Stimulated activated CD8-positive, alpha-beta memory T cell treated with anti-CD3 and anti-CD28 coated beads, Interleukin-7, amount 100 ng/mL, for 1 hour (primary cell): ENCODE measurements at regions not wholly inside any gene's neighbourhood (a gene's known extent, or its start where the extent isn't known, plus 50 kb on each side); places are given as distances from the start of the nearest gene placed in this dataset.
"Not testable (repeated sequence)": the region's sequence is repeated elsewhere in the genome, so short reads cannot be mapped to it uniquely, and the experiment has no call there.

Experiments
- DNase-seq, 2 donors: peaks; one replicate each; pipeline ENCODE4 v3.0.0-alpha.2; 2020; ENCODE audit warnings: low read depth in 2 of 2

DNA sequence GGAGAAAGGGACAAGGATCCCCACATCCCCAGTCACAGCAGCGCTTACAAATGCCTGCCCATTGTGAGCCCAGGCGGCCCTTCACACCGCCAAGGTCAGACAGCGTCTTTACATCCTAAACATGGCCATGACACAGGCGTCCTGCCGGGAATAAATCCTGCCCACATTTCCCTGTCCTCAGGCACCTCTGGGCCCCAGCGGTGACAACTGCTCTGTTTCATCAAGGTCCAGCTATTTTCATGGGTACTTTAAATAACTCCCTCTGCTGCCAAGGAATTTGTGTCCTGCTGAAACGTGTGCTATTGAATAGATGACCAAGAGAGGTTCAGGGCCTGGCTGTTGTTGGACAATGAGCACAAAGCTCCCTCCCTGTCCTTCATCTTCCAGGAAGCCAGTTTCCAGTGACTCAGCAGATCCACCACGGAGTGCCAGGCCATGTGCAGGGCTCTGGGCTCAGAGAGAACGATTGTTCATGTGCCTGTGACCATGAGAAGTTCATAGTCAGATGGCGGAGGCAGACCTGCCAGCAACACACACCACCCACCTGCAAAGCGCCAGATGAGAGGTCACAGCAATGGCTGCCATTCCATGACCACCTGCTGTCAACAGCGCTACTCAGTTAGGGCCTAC lies 195.8 kb downstream of the MATN1 start:
- DNase-seq: no peak

DNA sequence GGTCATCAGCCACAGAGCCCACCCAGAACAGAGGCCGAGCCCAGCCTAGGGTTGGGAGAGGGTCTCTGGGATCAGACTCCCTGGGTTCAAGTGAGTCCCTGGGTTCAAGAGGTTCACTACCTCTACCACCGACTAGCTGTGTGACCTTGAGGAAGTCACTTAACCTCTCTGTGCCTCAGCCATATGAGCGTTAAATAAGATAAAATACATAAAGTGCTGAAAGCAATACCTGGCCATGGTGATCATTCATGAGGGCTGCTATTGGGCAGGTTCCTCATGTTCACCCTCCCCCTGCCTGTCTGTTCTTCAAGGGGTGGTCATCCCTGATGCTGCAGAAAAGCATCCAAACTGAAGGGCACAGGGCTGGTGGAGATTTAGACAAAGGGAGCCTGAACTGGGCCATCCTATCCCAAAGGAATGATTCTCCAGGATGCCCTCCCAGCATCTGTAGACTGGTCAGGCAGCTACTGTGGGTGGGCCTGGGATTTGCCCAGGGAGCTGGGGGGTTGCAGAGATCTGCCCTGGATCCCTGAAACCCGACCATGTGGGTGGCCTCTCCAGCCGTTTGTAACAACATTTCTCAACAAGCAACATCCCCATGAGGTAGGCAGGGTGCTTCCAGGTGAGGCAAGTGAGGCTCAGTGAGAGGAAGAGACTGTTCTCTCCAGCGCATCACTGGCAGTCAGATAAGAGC lies 196.6 kb downstream of the MATN1 start:
- DNase-seq: no peak

DNA sequence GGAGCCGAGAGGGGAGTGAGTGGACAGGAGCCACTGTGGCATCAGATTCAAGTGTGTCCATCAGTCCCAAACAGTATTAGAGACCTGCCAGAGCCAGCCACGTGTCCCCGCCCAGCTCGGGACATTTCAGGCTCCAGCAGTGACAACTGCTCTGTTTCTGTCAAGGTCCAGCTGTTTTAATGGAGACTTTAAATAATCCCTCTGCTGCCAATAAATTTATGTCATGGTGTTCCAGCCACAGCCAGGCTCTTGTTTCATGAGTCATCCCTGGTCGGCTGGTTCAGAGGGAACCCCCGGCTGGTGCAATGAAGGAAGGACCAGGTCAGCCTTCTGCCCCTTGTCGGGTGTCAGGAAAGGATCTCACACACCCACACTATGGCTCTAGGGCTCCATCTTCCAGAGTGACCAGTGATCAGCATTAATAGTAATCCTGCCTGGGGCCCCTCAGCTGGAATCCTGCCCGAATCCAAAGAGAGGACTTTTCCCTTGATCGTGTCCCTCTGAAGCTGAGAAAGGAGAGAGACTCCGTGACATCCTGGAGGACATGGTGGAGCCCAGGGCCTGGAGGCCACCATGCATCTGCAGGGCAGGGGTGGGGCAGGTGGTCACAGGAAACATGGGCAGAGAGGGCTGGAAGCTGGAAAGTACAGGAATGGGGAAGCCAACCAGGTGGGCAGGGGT lies 197.3 kb downstream of the MATN1 start:
- no peak for DNase-seq

DNA sequence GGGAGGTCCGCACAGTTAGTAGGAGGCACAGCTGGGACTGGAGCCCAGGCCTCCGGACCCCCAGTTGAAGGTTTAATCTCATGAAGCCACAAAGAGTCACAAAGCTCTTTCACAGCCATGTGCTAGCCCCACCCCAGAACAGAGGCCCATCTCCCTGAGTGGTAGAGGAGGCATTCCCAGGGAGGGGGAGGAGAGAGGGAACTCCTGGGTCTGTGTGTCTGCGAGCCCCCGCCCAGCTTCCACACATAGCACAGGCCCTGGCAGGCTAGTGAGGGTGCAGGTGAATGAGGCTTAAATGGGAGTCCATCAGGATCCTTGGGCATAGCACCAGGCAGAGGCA lies 197.8 kb downstream of the MATN1 start:
- DNase-seq: no peak

DNA sequence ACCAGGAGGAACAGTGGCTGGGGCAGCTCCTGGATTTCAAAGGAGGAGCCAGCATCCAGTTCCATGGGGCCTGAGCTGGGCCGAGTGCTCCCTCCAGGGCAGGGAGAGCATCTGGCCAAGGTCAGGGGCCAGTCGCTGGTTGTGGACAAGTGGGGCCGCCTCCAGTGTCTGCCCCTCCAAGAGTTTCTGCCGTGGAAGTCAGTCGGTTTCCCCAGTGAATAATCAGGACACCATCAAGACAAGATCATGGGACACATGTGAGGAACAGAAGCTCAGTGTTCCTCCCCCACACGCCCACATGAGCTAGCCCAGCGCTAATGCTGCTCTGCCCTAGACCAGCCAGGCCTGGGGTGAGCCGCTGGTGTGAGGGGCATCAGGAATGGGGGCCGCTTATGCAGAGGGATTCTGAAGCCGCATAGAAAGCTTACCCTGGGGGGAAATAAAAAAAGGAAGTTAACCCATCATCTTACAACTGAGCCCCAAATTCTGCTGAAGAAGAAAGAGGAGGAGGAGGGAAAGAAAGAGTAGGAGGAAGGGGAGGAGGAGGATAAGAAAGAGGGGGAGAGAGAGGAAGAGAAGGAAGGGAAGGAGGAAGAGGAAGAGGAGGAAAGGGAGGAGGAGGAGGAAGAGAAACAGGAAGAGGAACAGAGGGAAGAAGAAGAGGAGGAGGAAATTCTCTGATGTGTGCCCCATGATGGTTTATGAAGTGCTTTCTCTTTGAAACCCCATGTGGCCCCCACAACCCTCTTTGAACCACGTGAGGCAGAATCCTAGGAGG lies 198.4 kb downstream of the MATN1 start:
- no peak for DNase-seq

DNA sequence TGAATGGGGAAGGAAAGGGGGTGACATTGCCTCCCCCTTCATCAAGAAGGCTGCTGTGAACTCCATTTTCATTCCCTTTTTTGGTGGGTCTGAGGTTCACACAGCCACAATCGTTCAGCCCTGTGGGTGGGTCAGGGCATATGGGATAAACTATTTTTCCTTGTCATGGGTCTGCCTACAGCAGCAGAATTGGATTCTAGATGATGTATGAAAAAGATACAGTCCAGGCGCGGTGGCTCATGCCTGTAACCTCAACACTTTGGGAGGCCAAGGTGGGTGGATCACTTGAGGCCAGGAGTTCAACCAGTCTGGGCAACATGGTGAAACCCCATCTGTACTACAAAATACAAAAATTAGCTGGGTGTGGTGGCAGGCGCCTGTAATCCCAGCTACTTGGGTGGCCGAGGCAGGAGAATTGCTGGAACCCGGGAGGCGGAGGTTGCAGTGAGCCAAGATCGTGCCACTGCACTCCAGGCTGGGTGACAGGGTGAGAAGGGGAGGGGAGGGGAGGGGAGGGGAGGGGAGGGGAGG lies 199.3 kb downstream of the MATN1 start:
- DNase-seq: not testable (repeated sequence)

DNA sequence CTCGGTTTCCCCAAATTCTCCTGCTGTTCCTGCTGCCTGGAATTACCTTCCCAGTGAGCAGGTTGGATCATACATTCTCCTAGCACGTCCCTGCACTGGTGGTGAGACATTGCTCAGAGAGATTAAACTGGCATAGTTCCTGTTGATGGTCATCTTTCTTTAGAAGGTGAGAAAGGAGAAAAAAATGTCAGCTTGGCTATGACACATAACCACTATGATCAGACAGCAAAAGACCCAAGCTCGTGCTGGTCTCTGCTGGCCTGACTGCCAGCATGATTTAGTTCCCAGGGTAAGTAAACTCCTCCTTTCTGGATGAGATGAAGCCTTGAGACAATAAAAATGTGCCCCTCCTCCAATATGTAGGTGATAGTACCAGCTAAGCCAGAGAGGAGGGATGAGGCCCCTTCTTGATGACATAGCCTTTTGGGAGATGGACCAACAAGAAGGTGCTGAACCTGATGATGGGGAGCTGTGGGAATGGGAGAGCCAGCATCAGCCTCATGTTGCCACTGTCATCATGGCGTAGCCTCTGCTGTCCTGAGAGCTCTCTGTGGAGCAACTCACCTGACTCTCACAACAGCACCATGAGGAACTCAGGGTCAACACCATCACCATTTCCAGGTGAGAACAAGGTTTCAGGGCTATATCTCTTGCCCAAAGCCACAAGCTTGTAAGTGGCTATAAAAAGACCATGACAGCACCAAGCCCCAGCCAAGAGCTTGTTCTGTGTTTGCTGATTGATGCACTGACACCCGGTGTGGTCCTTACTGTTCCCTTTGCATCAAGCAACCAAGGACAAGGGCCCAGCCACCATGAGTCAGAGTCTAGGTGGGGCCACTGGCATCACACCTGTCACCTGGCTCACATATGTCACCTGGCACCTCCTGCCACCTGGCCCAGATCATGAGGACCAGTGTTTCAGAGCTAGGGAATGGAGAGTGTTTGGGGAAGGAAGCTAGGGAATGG lies 200.0 kb downstream of the MATN1 start:
- no peak for DNase-seq

DNA sequence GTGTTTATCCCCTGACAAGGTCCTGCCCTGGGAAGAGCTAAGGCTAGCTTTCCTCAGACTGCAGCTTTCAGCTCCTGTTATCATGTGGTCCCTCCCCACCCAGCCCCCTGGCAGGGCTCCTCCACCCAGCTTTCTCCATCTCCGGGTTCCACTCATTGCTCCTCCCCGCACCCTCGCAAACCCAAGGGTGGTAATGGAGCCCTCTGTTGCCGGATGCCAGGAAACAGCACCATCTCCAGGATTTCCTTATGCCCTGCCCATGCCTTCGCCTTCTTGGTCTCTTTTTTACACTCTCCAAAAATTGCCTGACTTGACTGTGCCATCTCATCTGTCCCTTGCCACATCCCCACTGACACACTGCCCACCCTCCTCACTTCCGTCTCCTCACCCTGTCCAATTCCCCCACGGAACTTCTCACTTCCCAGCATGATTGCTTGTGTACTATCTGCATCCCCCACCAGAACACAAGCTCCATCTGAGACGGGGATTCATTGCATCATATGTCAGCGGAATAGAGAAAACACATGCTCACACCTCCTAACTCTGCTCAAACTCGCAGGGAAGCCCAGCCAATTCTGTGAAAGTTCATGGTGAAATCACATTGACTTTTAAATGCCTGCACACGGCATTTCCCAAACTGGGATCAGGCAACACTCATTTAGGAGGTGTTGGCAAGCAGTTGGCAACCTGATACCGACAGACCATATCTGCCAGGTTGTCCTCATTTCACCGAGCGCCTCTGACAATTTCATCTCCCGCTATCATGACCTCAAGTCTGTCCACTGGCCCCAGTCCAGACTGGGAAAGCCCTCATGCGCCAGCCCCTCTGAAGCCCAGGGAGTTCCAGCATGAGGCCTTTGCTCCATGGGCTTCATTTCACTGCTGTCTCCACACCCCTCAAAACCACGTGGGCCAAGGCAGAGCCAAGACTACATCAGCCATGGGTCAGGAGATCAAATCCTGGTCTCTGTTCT lies 201.1 kb downstream of the MATN1 start:
- no peak for DNase-seq

DNA sequence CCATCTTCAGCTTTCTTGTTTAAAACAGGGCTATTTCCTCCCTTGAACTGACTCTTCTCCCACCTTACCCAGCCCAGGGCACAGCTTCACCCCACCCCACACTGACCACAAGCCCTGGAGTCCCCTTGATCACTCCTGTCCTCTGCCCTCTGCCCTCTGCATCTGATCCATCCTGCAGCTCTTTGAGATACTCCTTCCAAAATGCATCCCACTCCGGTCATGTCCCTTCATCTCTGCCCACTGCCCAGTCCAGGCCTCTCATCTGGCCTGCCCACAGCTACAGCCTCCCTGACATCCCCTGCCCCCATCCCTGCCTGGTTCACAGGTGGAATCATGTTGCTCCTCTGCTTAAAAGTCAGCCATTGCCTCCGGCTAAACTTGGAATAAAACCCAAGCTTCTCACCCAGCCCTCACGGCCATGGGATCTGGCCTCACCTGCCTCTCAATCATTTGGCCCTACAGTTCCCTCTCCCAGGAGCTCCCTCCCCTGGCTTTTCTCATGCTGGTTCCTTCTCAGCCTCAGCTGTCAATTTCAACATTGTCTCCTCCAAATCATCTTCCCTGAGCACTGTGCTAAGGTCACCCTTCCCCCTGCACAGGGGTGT lies 202.0 kb downstream of the MATN1 start:
- no peak for DNase-seq

DNA sequence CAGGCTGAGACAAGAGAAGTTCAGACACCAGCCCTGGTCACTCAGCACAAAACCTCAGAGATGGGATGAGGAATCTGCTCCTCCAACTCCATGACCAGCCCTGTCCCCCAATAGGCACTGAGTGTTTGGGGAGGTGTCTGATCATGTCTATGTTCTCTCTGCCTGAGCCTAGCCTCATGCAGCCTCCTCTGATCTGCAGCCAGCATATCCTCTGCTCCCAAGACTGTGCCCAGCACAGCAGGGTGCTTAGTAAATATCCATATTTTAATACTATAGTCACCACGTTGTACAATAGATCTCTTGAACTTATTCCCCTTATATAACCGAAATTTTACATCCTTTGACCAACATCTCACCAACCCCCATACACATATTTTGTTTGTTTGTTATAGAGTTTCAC lies 202.9 kb downstream of the MATN1 start:
- no peak for DNase-seq

DNA sequence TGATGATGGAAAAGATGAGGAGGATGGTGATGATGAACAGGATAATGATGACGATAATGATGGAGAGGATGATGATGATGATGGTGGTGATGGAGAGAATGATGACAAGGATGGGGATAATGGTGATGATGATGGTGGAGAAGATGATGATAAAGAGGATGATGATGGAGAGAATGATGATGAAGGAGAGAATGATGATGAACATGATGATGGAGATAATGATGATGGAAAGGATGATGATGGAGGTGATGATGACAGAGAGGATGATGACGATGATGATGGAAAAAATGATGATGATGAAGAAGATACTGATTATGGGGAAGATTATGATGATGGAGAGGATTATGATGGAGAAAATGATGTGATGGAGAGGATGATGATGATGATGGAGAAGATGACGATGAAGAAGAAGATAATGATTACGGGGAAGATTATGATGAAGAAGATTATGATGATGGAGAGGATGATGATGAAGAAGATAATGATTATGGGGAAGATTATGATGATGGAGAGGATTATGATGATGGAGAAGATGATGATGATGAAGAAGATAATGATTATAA lies 204.1 kb downstream of the MATN1 start:
- DNase-seq: no peak

DNA sequence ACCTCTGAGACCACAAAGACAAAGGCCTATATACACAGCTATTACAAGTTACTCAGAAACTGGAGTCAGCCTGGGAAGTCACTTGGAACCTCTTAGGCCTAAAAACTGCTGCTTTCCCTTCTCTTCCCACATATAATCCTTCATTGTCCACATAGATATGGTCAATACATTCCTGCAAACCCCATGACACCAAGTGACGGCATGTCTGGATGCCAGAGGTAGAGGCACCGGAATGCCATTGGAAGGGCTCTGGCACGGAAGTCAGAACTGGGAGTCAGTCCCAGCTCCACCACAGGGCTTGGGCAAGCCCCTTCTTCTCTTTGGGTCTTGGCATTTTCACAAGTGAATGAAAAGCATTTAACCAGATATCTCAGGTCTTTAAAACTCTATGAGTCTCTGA lies 204.7 kb downstream of the MATN1 start:
- DNase-seq: no peak

DNA sequence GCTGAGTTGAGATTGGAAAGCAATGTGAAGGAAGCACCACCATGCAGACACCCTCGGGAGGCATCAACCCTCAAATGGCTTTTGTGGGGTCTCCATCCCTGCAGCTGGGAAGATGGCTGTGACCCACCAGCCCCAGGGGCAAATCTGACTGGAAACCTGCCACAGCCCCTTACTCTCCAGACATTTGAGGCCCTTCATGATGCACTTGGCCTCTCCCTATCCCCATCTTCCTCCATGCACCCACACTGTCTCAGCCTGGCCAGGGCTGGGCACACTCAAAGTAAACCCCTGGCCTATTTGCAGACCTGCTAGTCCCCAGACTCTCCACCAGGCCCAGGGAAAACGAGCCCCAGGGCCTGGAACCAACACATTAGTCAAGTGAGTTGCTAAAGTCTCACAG lies 205.2 kb downstream of the MATN1 start:
- DNase-seq: no peak

DNA sequence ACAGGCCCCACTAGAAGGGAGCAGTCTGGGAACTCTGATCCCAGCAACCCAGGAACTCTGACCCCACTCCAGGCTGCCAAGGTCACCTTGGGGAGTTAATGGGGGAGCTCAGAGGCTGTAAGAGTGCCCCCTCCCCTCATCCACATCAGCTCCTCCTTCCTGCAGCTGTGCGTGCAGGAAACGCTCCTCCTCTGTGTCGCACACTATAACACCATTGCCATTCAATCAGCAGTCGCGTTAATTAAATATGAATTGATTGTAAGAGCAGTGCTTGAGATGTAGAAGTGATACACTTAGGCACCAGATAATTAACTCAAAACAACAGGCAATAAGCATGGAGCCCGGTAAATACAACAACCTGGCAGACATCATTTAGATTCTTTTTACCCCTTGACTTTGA lies 205.7 kb downstream of the MATN1 start:
- DNase-seq: not testable (repeated sequence)

DNA sequence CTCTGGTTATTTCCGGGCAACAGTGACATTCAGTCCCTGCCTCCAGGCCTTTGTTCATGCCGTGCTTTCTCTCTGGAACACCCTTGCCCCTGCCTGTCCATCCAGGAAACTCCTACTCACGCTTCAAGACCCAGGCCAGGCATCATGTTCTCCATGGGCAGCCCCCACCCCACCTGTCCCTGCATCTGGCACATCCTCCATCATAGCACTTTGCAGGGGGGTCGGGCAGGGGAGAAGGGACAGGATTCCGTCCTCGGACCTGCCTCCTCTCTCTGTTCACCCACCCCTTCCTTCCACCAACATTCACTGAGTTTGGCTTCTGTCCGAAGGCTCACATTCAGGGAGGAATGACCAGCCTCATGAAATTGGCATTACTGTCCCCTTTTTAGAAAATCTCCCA lies 206.1 kb downstream of the MATN1 start:
- DNase-seq: not testable (repeated sequence)

DNA sequence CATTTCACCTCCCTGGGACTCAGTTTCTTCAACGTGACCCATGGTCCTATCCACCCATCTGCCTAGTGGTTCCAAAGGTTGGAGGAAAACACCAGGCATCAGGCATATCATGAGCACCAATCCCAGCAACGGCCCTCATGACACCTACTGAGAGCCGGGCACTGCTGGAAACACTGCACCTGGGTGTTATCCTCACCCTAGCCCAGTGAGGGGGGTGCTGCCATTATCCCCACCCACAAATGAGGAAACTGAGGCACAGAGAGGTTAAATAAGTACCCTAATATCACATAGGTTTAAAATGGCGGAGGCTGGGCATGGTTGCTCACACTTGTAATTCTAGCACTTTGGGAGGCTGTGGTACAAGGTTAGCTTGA lies 206.9 kb downstream of the MATN1 start:
- DNase-seq: no peak

DNA sequence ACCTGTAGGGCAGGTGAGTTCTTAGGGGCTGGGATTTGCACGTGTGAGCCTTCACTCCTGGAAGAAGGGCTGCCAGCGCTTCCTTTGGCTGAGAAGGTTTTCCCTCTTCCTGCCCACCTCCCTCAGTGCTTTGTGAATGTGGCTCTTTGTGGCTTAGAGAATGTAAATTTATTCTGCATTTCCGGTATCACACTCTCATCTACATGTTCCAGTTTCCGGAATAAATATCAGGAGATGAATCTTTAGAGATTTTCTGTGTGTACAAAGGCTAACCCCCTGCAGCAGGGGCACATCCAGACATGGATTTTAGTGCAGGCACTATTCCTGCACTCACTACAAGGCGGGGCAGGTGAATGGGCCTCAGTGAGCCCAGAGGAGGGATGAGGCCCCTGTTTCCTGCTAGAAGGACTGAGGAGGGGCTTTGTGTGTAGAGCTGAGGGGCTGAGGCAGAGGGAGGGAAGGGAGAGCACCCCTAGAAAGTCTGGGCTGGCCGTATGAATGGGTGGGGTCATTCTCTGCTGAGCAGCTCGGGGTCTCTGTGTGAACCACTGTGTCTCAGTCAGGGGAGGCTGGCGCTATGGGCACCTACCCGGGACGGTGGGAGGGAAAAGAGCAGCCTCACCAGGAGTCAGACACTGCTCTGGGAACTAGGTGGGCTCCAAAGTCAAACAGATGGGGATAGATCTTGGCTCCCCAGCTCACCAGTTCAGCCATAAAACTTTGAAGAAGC lies 207.5 kb downstream of the MATN1 start:
- no peak for DNase-seq

DNA sequence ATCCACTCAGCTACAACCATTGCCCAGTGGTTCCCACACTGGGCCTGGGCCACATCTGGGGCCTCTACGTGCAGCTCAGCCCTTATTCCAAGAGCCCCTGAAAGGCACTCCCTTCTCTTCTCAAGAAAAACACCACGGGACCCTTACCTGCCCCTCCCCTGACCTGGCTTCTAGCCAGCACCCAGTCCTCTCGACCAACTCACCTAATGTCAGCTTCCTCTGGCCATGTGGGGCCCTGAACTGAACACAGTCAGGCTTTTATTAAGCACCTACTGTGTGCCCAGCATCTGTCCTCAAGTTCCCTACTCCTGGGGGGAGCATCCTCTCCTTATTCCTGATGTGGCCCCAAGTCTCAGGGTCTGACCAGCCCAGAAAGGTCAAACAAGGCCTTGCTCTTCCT lies 208.4 kb downstream of the MATN1 start:
- no peak for DNase-seq
